Bone marrow (tissue), 2 donors: ENCODE measurements at regions not wholly inside any gene's neighbourhood (a gene's known extent, or its start where the extent isn't known, plus 50 kb on each side); places are given as distances from the start of the nearest gene placed in this dataset.

ENCODE experiments used
- DNase-seq, 2 donors: peaks; one replicate each; lab custom pipeline; 2025; lab: John Stamatoyannopoulos, UW

- DNase-seq = no peak
Observed at GRCh38 chr11:19472679-19473078, 231.9 kb upstream of the E2F8 start.

DNA sequence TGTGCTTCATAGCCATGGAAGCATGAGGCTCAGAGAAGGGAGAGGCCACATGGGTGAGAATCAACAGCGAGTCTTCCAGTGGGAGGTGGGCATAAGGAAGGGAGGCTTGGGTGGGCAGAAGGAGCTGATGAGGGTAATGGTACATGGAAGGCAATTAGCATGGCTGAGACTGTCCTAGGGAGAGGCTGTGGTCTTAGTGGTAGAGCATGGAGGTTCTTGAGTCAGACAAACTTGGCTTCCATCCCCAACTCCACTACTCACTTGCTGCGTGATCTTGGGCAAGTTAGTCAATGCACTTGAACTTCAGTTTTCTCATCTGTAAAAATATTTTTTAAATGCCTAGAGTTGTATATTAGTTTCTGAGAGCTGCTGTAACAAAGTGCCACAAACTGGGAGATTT lies 227.2 kb upstream of the E2F8 start:
- no peak for DNase-seq

- no peak for DNase-seq
Observed at GRCh38 chr11:19466314-19466713, 225.6 kb upstream of the E2F8 start.

DNA sequence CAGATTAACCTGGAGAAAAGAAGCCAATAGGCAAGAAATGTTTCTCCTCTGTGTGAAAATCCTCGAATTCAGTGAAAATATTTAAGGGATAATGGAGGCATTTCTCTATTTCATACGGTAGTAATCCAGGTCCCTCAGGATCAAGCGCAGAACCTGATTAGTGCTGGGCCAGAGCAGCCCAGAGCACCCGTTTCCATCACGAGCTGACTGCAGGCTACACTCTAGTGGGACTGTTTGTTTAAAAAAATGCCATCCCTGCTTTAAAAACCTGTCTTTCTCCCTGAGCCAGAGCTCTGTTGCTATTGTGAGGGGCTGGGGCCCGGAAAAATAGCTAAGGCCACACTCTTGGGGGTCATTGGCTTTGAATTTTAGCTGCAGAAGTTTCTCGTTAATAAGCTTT lies 223.2 kb upstream of the E2F8 start:
- DNase-seq = no peak

- DNase-seq = no peak
Observed at GRCh38 chr11:19460718-19461405, 220.1 kb upstream of the E2F8 start.

- no peak for DNase-seq
Observed at GRCh38 chr11:19459240-19459639, 218.5 kb upstream of the E2F8 start.

GRCh38 chr11:19458721-19459120 lies 218.0 kb upstream of the E2F8 start:
- no peak for DNase-seq

DNA sequence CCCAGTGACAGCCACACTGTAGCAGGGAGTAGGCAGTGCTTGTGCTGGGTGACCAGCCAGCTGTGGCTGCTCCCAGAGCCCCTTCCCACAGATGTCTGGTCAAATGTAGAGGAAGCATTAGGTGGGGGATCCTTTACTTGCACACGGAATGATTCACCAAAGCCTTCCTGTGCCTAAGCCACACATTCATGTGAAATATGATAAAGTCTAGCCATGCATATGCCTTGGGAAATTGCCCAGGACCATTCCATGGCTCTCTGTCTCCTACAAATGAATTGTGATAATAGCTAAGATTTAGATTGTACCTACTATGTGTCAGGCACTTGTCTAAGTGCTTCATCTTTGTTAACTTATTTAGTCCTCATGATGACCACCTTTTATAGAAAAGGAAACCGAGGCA lies 217.5 kb upstream of the E2F8 start:
- no peak for DNase-seq

- DNase-seq = no peak
Observed at GRCh38 chr11:19455731-19456130, 215.0 kb upstream of the E2F8 start.

- no peak for DNase-seq
Observed at GRCh38 chr11:19453651-19454257, 213.0 kb upstream of the E2F8 start.

GRCh38 chr11:19451609-19452008 lies 210.9 kb upstream of the E2F8 start:
- no peak for DNase-seq

DNA sequence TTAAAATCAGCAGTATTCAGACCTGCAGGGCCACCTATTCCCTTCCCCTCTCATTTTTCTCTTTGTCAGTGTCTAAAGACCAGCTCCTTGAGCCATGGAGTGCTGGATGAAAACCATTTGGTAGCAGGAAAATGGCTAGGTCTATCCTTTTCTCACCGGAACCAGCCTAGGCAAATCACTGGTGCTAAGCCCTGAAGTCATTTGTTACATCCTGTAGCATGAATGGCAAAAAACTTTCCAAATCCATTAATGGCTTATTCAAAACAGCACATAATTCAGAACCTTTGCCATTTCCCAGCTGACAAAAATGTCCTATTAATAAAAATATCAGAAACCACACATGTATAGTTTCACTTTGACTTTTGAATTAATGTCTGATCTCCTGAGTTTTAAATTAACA lies 209.5 kb upstream of the E2F8 start:
- DNase-seq = no peak

- no peak for DNase-seq
Observed at GRCh38 chr11:19448651-19449050, 207.9 kb upstream of the E2F8 start.

GRCh38 chr11:19447150-19447566 lies 206.4 kb upstream of the E2F8 start:
- no peak for DNase-seq

DNA sequence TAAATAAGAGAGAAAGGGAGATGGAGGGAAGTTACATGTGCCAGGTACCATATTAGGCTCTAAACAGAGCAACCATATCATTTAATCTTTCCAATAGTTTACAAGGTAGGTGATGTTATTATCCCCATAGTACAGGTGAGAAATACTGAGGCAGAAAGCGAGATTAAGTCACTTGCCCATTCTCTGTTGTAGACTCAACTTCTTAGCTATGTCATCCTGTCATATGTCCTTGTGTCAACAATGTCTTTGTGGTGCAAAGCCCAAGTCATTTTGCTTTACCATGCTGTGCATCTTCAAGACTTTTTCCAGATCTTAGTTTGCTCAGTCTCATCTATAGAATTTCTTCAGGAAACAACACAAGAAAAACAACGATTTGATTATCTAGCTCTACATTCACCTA lies 205.0 kb upstream of the E2F8 start:
- no peak for DNase-seq

DNA sequence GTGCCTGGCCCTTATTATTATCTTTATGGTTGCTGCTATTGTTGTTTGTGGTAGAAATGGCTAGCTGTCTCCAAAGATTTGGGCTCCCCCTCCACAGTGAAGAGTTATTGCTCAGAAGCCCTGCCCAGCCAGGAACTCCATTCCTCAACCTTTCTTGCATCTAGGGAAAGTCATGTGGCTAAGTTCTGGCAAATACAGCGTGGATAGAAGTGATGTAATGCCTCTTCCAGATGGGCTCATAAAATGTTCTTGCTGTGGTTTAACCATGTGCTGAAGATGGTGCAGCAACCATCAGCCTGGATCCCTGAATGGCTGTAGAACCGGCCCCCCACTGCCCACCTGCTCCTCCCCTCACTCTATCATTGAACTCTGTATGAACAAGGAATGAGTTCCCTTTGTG lies 203.5 kb upstream of the E2F8 start:
- DNase-seq = no peak

- DNase-seq = no peak
Observed at GRCh38 chr11:19442554-19442910, 201.8 kb upstream of the E2F8 start.

- DNase-seq = no peak
Observed at GRCh38 chr11:19441752-19442553, 201.2 kb upstream of the E2F8 start.

DNA sequence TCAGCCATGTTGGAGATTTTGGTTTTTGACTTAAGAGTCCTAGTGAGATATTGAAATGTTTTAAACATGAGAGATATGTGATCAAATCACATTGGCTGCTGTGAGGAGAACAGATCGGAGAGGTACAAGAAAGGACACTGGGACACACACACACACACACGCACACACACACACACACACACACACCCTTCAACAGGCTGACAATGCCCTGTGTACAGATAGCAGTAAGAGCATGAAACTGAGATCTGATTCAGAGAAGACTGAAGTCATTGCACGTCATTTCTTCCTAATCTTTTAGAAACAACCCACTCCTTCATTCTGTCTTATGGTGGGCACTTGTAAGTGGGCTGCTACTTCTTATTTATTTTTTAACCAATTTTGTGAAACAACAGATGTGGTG lies 200.5 kb upstream of the E2F8 start:
- DNase-seq = no peak

DNA sequence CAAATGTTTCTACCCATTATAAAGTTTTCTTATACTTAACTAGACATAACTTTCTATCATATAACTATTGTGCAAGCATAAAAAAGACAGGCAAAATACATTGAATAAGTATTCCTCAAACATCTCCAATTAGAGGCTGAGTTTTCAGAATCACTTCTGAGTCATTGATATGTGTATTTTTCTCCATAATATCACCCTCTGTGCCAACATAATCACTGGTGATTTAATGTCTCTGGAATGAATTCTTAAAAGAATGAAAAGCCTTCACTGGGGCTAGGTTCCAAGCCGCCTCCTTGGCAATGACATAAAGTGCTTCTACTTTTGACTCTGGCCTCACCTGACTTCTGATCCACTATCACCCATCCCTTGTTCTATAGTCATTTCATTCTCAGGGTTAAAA lies 197.0 kb upstream of the E2F8 start:
- DNase-seq = no peak

DNA sequence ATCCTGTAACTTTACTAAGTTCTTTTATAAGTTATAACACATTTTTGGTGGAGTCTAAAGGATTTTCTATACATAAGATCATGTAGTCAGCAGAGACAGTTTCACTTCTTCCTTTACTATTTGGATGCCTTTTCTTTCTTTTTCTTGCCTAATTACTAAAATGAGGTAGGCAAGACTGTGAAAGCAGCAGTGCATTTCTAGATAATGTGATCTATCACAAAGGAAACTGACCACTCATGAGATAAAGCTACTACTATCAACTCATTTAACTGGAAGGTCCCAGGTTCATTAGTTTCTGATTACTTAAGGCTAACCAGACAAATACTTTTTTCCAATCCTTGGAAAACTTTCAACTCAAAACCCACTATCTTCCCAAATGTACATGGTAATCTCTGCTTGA lies 196.2 kb upstream of the E2F8 start:
- DNase-seq = no peak

GRCh38 chr11:19435306-19435989 lies 194.7 kb upstream of the E2F8 start:
- no peak for DNase-seq

GRCh38 chr11:19433791-19434190 lies 193.0 kb upstream of the E2F8 start:
- no peak for DNase-seq
